GM12878 (cell line): ENCODE measurements at regions not wholly inside any gene's neighbourhood (a gene's known extent, or its start where the extent isn't known, plus 50 kb on each side); places are given as distances from the start of the nearest gene placed in this dataset.

Experiments used
- ATAC-seq: fragments of 200-7000 bp; cut with Tn5 transposase; 3 replicates; pipeline ENCODE4 v1.9.1; 2020; ENCODE audit warnings: mild to moderate bottlenecking, moderate library complexity
- BruUV-seq: library from RNA; stranded (reverse); fragments of 400-500 nt; replicated peaks from 2 replicates; lab custom pipeline; 2021; lab: Mats Ljungman, UMichigan
- CTCF ChIA-PET: fragments of 300-600 bp; sonication (Branson Sonifier 250); formaldehyde crosslinking; extraction: SDS; loops from one replicate; lab custom pipeline; 2021; ENCODE audit warnings: inconsistent platforms; lab: Yijun Ruan, JAX
- POLR2A ChIA-PET: fragments of 350-600 bp; formaldehyde crosslinking; extraction: SDS; loops from one replicate; lab custom pipeline; 2021; ENCODE audit warnings: inconsistent platforms; lab: Charles Lee
- RAD21 ChIA-PET: fragments of 300-600 bp; sonication (Branson Sonifier 250); formaldehyde crosslinking; loops from one replicate; lab custom pipeline; 2023; ENCODE audit warnings: antibody characterized with exemption; ENCODE audit not compliant: unreplicated experiment; lab: Charles Lee
- SMC1A ChIA-PET: fragments of 300-600 bp; sonication (Branson Sonifier 250); formaldehyde crosslinking; loops from one replicate; lab custom pipeline; 2023; ENCODE audit not compliant: unreplicated experiment, uncharacterized antibody; lab: Charles Lee
- DNase-seq: peaks from one replicate; pipeline ENCODE4 v3.0.0-alpha.2; 2011; ENCODE audit warnings: low read depth, low spot score
- FAIRE-seq: peaks from 3 replicates; lab custom pipeline; 2011; peaks lifted over from hg19 to GRCh38; lab: Jason Lieb, UNC
- H2AFZ ChIP-seq: 2 replicates; pipeline ENCODE4 v1.6.0; 2011; ENCODE audit warnings: low read depth, low read length, control low read depth; ENCODE audit not compliant: control insufficient read depth
- H3K27ac ChIP-seq: 2 replicates; pipeline ENCODE4 v1.5.1; 2011; ENCODE audit warnings: control low read depth; ENCODE audit not compliant: control insufficient read depth, insufficient read depth
- H3K27me3 ChIP-seq, 2 experiments: replicated peaks in 1 of 2; 2 replicates each; pipeline versions ENCODE4 v1.6.0 to v1.6.1; 2011; ENCODE audit warnings: low read length in 1 of 2; ENCODE audit not compliant: control insufficient read depth in 2 of 2, insufficient read depth in 2 of 2
- H3K36me3 ChIP-seq, 2 experiments: 2 replicates each; pipeline ENCODE4 v1.5.1; 2011; ENCODE audit warnings: low read length in 1 of 2; ENCODE audit not compliant: control insufficient read depth in 2 of 2, insufficient read depth in 2 of 2
- H3K4me1 ChIP-seq: 2 replicates; pipeline ENCODE4 v1.6.1; 2011; ENCODE audit warnings: mild to moderate bottlenecking, low read length, moderate library complexity, mixed read lengths; ENCODE audit not compliant: control insufficient read depth, insufficient read depth
- H3K4me2 ChIP-seq: 2 replicates; pipeline ENCODE4 v1.6.0; 2011; ENCODE audit warnings: control low read depth; ENCODE audit not compliant: control insufficient read depth, insufficient read depth
- H3K4me3 ChIP-seq: fragments of 200-600 bp; sonication (generic); 2 replicates; pipeline ENCODE4 v1.5.1; 2016
- H3K79me2 ChIP-seq: 2 replicates; pipeline ENCODE4 v1.6.0; 2011; ENCODE audit warnings: low read length; ENCODE audit not compliant: control insufficient read depth, insufficient read depth
- H3K9ac ChIP-seq: 2 replicates; pipeline ENCODE4 v1.8.0; 2011; ENCODE audit warnings: low read length, control low read depth, mixed read lengths; ENCODE audit not compliant: control insufficient read depth, insufficient read depth
- H3K9me3 ChIP-seq: replicated peaks from 3 replicates; pipeline ENCODE4 v1.5.1; 2011; ENCODE audit warnings: mild to moderate bottlenecking, low read length; ENCODE audit not compliant: control insufficient read depth, insufficient read depth
- H4K20me1 ChIP-seq: 2 replicates; pipeline ENCODE4 v1.6.0; 2011; ENCODE audit not compliant: control insufficient read depth, insufficient read depth
- BCL11A ChIP-seq: IDR thresholded peaks from 2 replicates; pipeline ENCODE4 v1.6.1; 2011; ENCODE audit warnings: low read depth, low read length
- BCL3 ChIP-seq: IDR thresholded peaks from 2 replicates; pipeline ENCODE4 v1.6.1; 2011; ENCODE audit warnings: borderline replicate concordance, low read depth, mild to moderate bottlenecking, moderate library complexity, low read length; ENCODE audit not compliant: insufficient read depth, poor library complexity, severe bottlenecking
- CHD4 ChIP-seq: fragments of 200-600 bp; sonication (generic); IDR thresholded peaks from 2 replicates; pipeline ENCODE4 v1.6.1; 2016; ENCODE audit warnings: mild to moderate bottlenecking
- ELK1 ChIP-seq: IDR thresholded peaks from 2 replicates; pipeline ENCODE4 v1.6.1; 2012; ENCODE audit warnings: low read depth, low read length, improper control_type of control experiment
- HSF1 ChIP-seq: fragments of 150-350 bp; IDR thresholded peaks from 2 replicates; pipeline ENCODE4 v1.6.1; 2014; ENCODE audit warnings: mild to moderate bottlenecking, low read depth, low read length
- TAF1 ChIP-seq: IDR thresholded peaks from 2 replicates; pipeline ENCODE4 v1.6.1; 2011; ENCODE audit warnings: mild to moderate bottlenecking, low read depth, low read length, borderline replicate concordance
- ZSCAN29 ChIP-seq: fragments of 450-650 bp; IDR thresholded peaks from 2 replicates; pipeline ENCODE4 v1.6.1; 2017; ENCODE audit warnings: mild to moderate bottlenecking, moderate library complexity
- in situ Hi-C: fragments of 300-500 bp; cut with MboI; formaldehyde crosslinking; loops from 9 replicates; pipeline ENCODE4 v1.14.3; 2018; ENCODE audit warnings: mixed read lengths
- intact Hi-C: fragments of 100-400 bp; cut with micrococcal nuclease; formaldehyde crosslinking; loops from one replicate; pipeline ENCODE4 v1.14.2; 2022; ENCODE audit not compliant: unreplicated experiment

- intact Hi-C loops = no loop called here
These were observed 633.3 kb upstream of the ACVR2A start for GRCh38 chr2:147211484-147211883.

More at GRCh38 chr2:147211484-147211883, 633.3 kb upstream of the ACVR2A start:
- RAD21 ChIA-PET = no interaction called here
- H3K36me3 ChIP-seq = no peaks in the 10 kb centered on the region
- no peak for FAIRE-seq
- in situ Hi-C loops = no loop called here
- H3K27me3 ChIP-seq = no peaks in the 10 kb centered on the region
- H3K79me2 ChIP-seq = no peaks in the 10 kb centered on the region
- TF ChIP-seq BCL3 (no peak), ZSCAN29 (no peak), CHD4 (no peak), BCL11A (no peak), HSF1 (no peak), ELK1 (no peak), TAF1 (no peak)
- POLR2A ChIA-PET = no interaction called here
- H3K4me1 ChIP-seq = no peaks in the 10 kb centered on the region
- CTCF ChIA-PET = interaction anchor here (1.5 kb wide), 1 partner anchor 9 kb away, joined by 4 read pairs; no protein-coding TSS in a partner anchor
- H3K4me3 ChIP-seq = no peak overlapping the region
- H3K9me3 ChIP-seq = no peaks in the 10 kb centered on the region
- no TSS peak for BruUV-seq
- H3K27ac ChIP-seq = no peak overlapping the region
- H4K20me1 ChIP-seq = no peaks in the 10 kb centered on the region
- no peak for DNase-seq
- no peak for ATAC-seq
- H3K4me2 ChIP-seq = no peak overlapping the region
- no peak overlapping the region for H2AFZ ChIP-seq
- no peak overlapping the region for H3K9ac ChIP-seq
- SMC1A ChIA-PET = no interaction called here
